Kasumi-1 (cell line): ENCODE measurements at regions not wholly inside any gene's neighbourhood (a gene's known extent, or its start where the extent isn't known, plus 50 kb on each side); places are given as distances from the start of the nearest gene placed in this dataset.

ENCODE experiments used
- DNase-seq, 2 experiments: peaks; one replicate each; lab custom pipeline; 2025; lab: John Stamatoyannopoulos, UW

DNA sequence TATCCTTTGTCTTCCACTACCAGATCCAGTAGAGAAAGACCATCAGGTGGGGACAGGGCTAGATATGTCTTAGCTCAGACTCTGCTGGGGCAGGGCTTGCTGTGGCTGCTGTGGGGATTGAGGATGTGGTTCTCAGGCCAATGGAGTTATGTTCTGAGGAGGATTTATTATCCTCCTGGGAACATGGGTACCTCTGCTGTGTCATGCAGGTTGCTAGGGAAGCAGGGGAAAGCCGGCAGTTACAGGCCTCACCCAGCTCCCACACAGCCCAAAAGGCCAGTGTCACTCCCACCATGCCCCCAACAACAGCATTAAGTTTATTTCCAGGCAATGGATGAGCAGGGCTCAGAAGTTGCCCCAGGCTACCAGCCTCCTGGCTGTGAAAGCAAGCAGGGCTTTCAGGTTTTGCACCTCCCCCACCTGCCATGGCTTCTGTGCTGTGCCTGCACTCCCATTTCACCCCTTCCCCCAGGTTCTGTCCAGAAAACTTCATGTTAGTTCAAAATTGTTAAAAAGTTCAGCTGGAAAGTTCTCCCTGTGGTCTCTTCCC, 879.9 kb downstream of the ARAP2 start:
- no peak for DNase-seq

DNA sequence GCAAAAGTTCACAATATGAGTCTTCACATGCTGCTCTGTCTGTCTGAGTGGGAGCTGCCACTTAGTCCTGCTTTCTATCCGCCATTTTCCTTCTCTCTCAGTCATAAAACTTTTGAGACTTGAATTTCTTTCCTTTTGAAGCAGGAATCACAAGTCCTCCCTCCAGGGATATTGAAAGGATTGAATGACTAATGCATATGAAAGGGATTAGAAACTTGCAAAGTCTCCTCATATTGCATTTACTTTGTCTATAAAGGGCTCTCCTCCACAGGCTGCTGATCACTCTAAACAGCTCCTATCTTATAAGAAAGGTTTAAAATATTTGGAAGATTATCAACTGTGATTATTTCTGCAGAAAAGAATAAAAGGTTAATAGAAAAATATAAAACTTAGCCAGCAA, 879.1 kb downstream of the ARAP2 start:
- DNase-seq, result no peak

DNA sequence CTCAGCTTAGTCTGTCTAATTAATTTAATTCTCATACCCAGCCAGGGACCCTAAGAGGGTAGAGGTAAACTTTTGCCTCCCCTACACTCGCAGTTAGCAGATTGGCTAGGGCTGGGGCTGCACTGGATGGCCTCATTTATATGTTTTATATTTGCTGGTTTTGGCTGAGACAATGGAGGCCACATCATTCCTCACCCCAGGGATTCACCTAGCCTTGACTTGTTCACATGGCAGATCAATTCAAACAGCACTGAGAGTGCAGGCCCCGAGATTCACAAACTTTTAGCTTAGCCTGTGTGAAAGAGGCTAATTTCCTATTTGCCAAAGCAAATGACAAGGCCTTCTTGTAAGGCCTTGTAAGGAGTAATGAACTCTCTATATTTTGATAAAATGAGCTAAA, 844.4 kb downstream of the ARAP2 start:
- no peak for DNase-seq

DNA sequence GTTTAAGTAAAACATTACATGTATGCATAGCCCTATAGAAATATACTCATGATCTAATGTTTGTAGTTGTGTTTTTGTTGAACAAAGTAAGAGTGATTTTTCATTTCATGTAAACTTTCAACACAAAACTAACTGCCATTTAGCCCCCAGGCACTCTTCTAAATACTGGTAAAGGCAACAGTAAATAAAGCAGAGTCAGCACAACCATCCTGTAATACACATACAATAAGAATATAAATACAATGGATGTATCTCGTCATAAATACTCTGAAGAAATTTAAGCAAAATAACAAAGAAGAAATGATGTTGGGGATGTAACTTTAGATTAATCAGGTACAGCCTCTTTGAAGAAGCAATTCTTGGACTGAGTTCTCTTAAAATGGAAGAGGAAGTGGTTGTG, 821.2 kb downstream of the ARAP2 start:
- DNase-seq, result peak in 1 of 2 experiments; percentile 16

DNA sequence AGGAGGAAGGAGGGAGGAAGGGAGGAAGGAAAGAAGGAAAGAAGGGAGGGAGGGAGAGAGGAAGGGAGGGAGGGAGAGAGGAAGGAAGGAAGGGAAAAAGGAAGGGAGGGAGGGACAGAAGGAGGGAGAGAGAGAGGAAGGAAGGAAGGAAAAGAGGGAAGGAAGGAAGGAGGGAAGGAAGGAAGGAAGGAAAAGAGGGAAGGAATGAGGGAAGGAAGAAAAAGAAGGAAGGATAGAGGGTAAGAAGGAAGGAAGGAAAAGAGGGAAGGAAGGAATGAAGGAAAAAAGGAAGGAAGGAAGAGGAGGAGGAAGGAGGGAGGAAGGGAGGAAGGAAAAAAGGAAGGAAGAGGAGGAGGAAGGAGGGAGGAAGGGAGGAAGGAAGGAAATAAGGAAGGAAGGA, 796.8 kb downstream of the ARAP2 start:
- DNase-seq, result no peak

DNA sequence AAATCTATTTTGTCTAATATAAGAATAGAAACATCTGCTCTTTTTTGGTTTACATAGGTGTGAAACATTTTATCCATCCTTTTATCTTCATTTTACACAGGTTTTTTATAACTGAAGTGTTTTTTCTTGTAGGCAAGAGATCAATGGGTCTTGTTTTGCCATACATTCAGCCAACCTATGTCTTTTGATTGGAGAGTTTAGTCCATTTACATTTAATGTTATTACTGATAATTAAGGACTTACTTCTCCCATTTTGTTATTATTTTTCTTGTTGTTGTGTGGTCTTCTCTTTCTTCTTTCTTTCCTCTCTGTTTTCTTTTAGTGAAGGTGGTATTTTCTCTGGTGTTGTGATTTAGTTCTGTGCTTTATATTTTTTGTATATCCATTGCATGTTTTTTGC, 785.3 kb downstream of the ARAP2 start:
- no peak for DNase-seq

DNA sequence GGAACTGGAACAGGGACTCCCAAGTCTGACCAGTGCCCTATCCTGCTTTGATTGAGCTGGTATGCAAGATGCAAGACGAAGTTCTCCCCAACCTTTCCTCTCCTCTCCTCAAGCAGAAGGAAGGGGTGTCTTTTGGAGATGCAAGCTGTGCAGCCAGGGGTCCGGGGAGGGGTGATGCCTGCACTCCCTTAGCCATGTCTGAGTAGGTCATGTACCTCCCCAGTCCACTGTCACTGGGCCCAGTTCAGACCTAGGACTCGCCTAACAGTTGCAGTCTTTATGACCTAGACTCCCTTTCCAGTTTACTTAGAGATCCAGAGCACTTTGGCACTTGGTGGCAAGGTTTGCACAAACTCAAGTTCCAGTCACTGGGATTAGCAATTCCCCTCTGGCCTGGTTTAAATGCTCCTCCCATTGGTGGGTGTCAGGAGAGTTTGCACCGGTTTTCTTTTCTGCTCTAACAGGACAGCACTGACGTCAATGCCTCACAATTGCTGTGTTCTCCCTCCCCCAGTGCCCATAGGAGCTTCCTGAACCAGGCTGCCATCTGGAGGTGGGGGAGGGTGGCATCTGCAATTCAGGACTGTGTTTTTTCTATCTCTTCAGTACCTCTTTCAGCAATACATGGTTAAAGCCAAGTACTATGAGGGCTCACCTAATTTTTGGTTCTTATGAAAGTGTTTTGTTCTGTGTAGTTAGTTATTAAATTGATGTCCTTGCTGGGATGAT, 782.2 kb downstream of the ARAP2 start:
- peak; percentile 11 to 23 for DNase-seq

DNA sequence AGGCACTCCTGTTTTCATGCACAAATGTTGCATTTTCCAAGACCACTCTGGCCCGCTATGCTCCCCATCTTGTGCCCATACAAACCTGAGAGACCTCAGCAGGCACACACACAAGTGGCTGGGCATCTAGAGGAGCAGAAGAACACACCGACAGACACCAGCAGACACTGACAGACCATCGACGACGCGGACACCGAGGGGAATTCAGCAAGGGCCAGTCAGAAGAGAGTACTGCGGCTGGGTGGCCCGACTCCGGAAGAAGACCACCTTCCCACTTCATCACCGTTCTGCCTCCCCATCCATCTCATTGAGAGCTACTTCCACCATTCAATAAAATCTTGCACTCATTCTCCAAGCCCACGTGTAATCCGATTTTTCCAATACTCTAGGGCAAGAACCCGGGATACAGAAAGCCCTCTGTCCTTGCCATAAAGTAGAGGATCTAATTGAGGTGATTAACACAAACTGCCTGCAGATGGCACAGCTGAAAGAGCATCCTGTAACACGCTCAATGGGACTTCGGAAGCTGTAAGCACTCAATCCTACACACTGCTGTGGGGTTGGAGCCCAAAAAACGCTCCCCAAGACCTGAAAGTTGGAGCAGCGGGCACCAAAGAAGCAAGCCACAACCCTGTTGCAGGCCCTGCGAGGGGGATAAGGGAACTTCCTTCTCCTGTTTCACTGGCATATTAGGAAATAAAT, 780.9 kb downstream of the ARAP2 start:
- DNase-seq, result no peak

DNA sequence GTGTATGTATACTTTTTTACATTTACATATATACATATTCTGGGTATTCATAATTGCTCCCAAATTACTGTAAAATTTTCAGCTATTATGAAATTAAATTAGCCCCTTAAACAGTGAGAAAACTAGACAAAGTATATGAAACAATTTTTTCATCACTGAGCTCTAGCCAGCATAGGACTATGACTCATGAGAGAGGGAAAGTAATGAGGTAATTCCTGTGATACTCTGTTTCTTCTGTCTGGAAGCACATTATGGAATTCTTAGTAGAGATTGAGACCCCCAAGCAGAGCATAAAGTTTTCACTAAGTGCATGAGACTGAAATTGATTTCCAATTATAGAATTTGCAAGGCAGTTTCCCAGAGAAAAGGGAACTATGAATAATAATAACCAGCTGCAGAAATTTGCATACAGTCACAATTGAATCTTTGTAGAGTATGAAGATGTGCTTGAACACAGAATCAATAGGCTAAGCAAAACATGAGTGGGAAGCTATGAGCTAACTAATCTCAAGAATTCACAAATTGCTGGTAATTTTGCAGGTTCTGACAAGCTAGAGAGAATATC, 779.3 kb downstream of the ARAP2 start:
- no peak for DNase-seq

DNA sequence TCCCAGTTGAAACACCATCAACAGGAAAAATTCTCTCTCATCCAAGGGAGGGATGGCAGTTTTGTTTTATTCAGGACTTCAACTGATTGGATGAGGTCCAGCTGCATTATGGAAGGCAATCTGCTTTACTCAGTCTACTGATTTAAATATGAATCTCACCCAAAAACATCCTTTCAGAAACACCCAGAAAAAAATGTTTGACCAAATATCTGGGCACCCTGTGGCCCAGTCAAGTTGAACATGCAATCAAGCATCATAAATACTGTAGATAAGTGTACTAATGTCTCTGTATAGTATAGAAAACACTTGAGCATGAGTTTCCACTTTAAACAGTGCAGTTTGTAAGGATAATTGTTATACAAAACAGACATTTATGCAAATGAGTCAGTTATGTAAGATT, 753.2 kb downstream of the ARAP2 start:
- DNase-seq, result no peak

DNA sequence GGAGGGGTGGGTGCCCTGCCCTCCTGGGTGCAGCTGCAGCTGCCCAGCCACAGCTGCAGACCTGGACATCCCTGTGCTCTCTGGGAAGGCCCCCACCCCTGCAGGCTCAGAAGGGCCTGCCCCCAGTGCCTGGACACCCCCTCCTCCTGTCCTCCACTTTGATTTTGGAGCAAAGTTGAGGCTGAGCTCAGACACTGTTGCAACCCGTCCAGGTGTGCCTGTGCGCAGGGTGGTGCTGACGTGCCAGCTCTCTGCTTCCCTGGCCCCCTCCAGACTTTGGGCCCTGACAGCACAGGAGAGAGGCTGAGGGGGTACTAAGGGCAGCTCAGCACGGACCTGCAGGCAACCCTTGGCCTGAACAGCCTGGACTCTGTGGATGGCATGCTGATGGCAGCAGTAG, 750.3 kb downstream of the ARAP2 start:
- DNase-seq, result no peak

DNA sequence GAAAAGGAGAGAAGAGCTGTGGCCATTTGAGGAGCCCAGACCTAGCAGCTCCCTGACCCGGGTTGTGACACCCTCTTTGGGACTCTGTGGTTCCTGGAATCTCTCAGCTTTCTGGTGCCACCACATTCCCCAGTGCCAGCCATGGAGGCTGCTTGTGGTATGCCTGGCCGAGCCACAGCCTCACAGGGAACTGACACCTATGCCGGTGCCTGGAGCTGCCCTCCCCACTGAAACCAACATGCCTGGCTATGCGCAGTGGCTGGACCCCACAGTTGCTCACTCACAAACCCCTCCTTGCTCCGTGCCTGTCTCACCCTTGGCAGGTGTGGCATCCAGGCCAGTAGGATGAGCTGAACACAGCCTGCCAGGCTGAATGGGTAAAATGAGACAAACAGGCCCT, 749.4 kb downstream of the ARAP2 start:
- no peak for DNase-seq

DNA sequence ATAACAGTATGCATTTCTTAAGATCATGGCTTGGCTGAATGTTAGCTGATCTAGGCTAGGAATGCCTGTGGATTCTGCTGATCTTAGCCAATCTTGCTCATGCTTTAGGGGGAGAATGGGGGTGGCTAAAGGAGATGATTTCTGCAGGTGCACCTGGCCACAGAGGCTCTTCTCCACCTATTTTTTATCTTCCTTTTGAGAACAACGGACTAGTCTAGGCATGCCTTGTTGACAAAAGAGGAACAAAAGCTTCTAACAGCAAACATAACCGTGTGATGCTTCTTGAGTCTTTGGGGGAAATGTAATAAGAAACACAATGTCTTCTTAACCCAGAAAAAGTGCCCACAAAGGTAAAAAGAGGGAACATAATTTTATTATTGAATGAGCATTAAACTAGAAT, 743.5 kb downstream of the ARAP2 start:
- no peak for DNase-seq

DNA sequence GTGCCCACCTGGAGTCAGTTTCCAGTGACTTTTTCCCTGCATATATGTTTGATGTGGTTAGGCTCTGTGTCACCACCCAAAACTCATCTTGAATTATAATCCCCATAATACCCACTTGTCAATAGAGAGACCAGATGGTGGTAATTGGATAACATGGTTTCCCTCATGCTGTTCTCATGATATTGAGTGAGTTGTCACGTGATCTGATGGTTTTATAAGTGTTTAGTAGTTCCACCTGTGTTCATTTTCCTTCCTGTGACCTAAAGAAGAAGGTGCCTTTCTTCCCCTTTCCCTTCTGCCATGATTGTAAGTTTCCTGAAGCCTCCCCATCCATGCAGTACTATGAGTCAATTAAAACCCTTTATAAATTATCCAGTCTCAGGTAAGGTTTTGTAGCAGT, 740.9 kb downstream of the ARAP2 start:
- DNase-seq, result no peak

DNA sequence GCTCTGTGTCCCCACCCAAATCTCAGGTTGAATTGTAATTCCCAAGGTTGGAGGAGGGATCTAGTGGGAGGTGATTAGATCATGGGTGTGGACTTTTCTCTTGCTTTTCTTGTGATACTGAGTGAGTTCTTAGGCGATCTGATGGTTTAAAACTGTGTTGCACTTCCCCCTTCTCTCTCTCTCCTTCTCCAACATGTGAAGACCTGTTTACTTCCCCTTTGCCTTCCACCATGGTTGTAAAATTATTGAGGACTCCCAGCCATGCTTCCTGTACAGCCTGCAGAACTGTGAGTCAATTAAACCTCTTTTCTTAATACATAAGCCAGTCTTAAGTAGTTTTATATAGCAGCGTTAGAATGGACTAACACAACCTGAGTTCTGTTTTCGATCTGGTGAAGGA, 738.2 kb downstream of the ARAP2 start:
- DNase-seq, result peak; percentile 29 to 38

DNA sequence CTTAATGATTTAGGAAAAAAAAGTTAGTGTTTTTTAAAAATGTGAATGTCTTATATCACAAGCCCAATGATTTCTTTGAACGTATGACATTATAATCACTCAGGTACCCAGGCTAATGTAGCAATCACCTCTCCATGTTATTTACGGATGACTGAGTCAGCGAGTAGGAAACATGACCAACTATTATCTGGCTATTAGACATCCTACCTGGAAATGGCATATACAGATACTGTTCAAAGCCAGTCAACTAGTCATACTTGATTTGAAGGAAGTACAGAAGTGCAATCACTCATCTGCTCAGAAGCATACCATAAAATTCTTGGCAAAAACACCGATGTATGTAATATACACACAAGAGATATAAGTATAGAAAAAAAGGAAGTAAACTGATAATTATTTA, 732.5 kb downstream of the ARAP2 start:
- no peak for DNase-seq

DNA sequence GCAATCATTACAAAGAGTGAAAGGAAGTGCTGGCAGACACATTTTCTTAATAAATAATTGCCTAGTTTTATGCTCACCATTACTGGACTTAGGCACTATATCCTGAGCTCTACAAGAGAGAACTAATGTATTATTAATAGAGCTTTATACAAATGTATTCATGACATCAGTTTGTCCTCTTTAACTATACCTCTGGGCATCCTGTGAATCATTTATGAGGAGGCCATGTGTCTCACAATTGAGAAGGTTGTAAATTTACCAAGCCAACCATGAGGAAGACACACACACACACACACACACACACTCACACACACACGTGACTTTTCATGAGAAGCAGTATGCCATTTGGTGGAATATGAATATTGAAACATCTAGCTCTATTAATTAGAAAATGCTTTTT, 728.2 kb downstream of the ARAP2 start:
- DNase-seq, result no peak

DNA sequence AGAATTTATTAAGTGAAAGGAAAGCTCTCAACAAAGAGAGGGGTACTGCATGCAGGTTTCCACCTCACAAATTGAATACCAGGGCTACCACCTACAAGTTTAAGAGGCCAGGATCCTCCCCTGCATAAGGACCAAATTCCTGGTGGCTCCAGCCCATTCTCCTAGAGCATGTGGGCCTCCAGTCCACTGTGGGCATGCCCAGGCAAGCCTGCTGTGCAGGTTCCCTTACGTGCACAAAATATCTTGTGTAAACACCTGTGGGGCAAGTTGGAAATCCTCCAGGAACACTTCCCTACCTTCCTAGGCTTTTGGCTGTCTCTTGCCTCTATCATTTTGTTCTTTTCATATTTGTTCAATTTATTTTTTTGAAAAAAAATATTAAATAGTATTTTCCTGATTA, 724.3 kb downstream of the ARAP2 start:
- no peak for DNase-seq

DNA sequence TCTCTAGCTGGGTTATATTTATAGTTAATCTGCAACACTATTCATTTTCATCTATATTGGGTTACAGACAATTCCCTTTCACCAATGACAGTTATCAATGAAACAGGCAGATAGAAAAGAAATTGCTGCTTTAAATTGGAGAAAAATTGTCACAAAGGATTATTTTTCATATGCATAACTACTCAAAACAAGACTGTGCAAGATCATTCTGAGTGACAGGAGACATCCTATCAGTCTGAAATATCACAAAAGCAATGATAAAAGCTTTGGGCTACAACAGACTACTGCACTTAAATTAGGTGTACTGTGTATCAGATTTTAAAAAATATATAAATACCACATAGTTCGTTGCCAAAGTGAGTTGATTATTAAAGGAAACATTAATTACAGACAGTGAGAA, 722.6 kb downstream of the ARAP2 start:
- no peak for DNase-seq

DNA sequence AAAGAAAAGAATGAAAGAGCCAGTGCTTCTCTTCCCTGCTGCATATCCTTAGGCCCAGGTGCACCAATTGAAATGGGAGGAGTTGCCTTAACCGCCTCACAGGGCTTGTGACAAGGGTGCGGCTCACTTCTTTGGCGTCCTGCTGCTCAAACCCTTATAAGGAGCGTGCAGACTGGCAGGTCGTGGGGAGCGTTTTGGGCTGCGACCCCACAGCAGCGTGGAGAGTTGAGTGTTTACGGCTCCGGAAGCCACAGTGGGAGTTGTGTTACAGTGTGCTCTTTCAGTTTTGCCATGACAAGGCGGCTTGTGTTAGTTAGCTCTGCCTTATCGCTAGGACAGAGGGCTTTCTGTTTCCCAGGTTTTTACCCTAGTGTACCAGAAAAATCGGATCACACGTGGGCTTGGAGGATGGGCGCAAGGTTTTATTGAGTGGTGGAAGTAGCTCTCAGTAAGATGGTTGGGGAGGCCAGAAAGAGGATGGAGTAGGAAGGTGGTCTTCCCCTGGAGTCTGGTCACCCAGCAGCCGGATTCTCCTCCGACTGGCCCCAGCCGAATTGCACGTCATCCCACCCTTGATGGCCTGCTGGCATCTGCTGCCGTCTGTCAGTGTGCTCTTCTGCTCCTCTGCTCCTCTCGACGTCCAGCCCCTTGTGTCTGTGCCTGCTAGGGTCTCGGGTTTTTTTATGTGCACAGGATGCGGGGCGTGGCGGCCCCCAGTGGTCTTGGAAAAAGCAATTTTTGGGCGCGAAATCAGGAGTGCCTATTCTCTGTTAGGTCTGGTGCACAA, 718.9 kb downstream of the ARAP2 start:
- DNase-seq, result no peak

DNA sequence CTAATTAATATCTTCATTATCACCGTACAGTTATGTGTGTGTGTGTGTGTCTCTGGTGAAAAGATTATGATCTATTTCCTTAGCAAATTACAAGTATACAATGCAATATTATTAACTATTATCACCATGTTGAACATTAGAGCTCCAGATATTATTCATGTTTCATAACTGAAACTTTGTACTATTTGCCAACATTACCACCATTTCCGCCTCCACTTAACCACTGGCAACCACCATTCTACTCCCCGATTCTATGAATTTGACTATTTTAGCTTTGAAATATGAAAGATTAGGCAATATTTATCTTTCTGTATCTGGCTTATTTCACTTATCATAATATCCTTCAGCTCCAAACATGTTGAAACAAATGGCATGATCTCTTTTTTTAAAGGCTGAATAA, 717.9 kb downstream of the ARAP2 start:
- DNase-seq, result no peak

DNA sequence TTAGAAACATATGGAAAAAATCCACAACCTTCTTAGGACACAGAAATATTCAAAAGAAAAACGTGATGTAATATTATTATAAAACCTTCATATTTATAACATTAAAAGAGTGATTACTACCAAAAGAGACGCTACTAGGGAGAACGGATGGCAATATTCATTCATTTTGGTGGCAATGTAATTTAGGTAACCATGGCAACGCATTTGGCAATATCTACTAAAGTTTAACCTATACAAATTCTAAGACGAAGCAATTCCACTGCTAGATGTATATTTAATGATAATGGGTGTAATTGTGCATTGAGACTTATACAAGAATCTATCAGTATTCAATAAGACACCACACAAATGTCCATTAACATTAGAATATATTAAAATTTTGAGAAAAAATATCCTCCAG, 709.4 kb downstream of the ARAP2 start:
- no peak for DNase-seq

DNA sequence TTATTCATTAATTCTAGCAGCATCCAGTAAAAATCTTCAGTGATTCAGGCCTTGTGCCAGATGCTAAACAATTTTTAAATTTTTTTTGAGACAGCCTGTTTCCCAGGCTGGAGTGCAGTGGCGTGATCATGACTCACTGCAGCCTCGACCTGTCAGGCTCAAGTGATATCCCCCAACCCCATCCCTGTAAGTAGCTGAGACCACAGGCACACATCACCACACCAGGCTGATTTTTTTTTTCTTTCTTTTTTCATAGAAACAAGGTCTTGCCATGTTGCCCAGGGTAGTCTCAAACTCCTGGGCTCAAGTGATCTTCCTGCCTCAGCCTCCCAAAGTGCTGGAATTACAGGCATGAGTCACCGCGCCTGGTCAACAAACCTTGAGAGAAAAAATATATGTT, 705.5 kb downstream of the ARAP2 start:
- DNase-seq, result no peak
